CD8-positive, alpha-beta memory T cell (primary cell): ENCODE measurements at regions not wholly inside any gene's neighbourhood (a gene's known extent, or its start where the extent isn't known, plus 50 kb on each side); places are given as distances from the start of the nearest gene placed in this dataset.
"Not testable (repeated sequence)": the region's sequence is repeated elsewhere in the genome, so short reads cannot be mapped to it uniquely, and the experiment has no call there.

Experiments used
- CTCF ChIA-PET: fragments of 350-600 bp; sonication (Branson Sonifier 250); formaldehyde crosslinking; loops from one replicate; lab custom pipeline; 2021; ENCODE audit warnings: antibody characterized with exemption; lab: Charles Lee
- POLR2A ChIA-PET: fragments of 350-600 bp; sonication (Branson Sonifier 250); formaldehyde crosslinking; loops from one replicate; lab custom pipeline; 2021; ENCODE audit warnings: antibody characterized with exemption; lab: Charles Lee
- DNase-seq, 5 donors: peaks; one replicate each; pipeline versions ENCODE4 v3.0.0 to v3.0.0-alpha.2; 2020 to 2022; ENCODE audit warnings: mixed read lengths in 1 of 5
- H3K27ac ChIP-seq: one replicate; pipeline ENCODE4 v1.7.0; 2013; ENCODE audit warnings: low read depth, mild to moderate bottlenecking, low read length, moderate library complexity
- H3K27me3 ChIP-seq: 2 replicates; pipeline ENCODE4 v1.7.0; 2013; ENCODE audit warnings: low read length, mild to moderate bottlenecking; ENCODE audit not compliant: insufficient read depth, poor library complexity, severe bottlenecking
- H3K36me3 ChIP-seq: 2 replicates; pipeline ENCODE4 v1.7.0; 2013; ENCODE audit warnings: mild to moderate bottlenecking, low read length, moderate library complexity; ENCODE audit not compliant: insufficient read depth
- H3K4me1 ChIP-seq: 2 replicates; pipeline ENCODE4 v1.7.0; 2013; ENCODE audit warnings: mild to moderate bottlenecking, low read length, moderate library complexity; ENCODE audit not compliant: insufficient read depth
- H3K4me3 ChIP-seq: 2 replicates; pipeline ENCODE4 v1.7.0; 2013; ENCODE audit warnings: mild to moderate bottlenecking, low read length
- H3K9me3 ChIP-seq: 2 replicates; pipeline ENCODE4 v1.7.0; 2013; ENCODE audit warnings: mild to moderate bottlenecking, low read length
- H3K27ac Mint-ChIP-seq, 8 donors: one replicate each; pipeline ENCODE4 v1.8.0; 2020 to 2021; ENCODE audit warnings: mixed read lengths in 8 of 8, mild to moderate bottlenecking in 6 of 8, inconsistent platforms in 3 of 8, moderate library complexity in 3 of 8
- H3K27me3 Mint-ChIP-seq, 2 donors: one replicate each; pipeline ENCODE4 v1.8.0; 2020 to 2021; ENCODE audit warnings: mixed read lengths in 2 of 2, mild to moderate bottlenecking in 1 of 2, moderate library complexity in 1 of 2
- H3K36me3 Mint-ChIP-seq, 3 donors: one replicate each; pipeline ENCODE4 v1.8.0; 2020 to 2021; ENCODE audit warnings: mixed read lengths in 3 of 3, inconsistent platforms in 1 of 3, mild to moderate bottlenecking in 1 of 3
- H3K4me1 Mint-ChIP-seq, 3 donors: one replicate each; pipeline ENCODE4 v1.8.0; 2020 to 2021; ENCODE audit warnings: mixed read lengths in 3 of 3, inconsistent platforms in 1 of 3, mild to moderate bottlenecking in 1 of 3
- H3K4me3 Mint-ChIP-seq, 7 donors: one replicate each; pipeline ENCODE4 v1.8.0; 2020 to 2021; ENCODE audit warnings: mixed read lengths in 7 of 7, mild to moderate bottlenecking in 6 of 7, moderate library complexity in 4 of 7, inconsistent platforms in 2 of 7
- H3K9me3 Mint-ChIP-seq, 5 donors: one replicate each; pipeline ENCODE4 v1.8.0; 2020 to 2022; ENCODE audit warnings: mixed read lengths in 5 of 5, mild to moderate bottlenecking in 3 of 5, moderate library complexity in 2 of 5, inconsistent platforms in 1 of 5

GRCh38 chr12:47504775-47505446 lies 200.9 kb downstream of the RPAP3 start:
- no peaks in the 10 kb centered on the region for H3K27me3 ChIP-seq
- Mint-ChIP-seq H3K27ac (no peak overlapping the region), H3K27me3 (peaks cover 11 to 24% of the 10 kb centered on the region in 2 donors), H3K36me3 (peaks cover 0 to 6% (median 1%) of the 10 kb centered on the region in 3 donors), H3K9me3 (peaks cover 0 to 6% (median 4%) of the 10 kb centered on the region in 5 donors), H3K4me1 (no peaks in the 10 kb centered on the region), H3K4me3 (no peak overlapping the region)
- H3K27ac ChIP-seq = no peak overlapping the region
- no peak overlapping the region for H3K4me3 ChIP-seq
- no peak for DNase-seq
- no peaks in the 10 kb centered on the region for H3K9me3 ChIP-seq
- H3K36me3 ChIP-seq = no peaks in the 10 kb centered on the region
- ChIA-PET POLR2A (no interaction called here), CTCF (interaction anchor here (1.1 kb wide), 1 partner anchor 156 kb away, joined by 3 read pairs; no protein-coding TSS in a partner anchor)
- H3K4me1 ChIP-seq = no peaks in the 10 kb centered on the region

GRCh38 chr12:47493801-47494200 lies 212.0 kb downstream of the RPAP3 start:
- H3K27ac Mint-ChIP-seq = no peak overlapping the region
- POLR2A ChIA-PET = no interaction called here
- peaks cover 0 to 6% (median 0%) of the 10 kb centered on the region in 3 donors for H3K36me3 Mint-ChIP-seq
- H3K4me3 ChIP-seq = no peak overlapping the region
- CTCF ChIA-PET = no interaction called here
- no peaks in the 10 kb centered on the region for H3K9me3 ChIP-seq
- no peak overlapping the region for H3K4me3 Mint-ChIP-seq
- DNase-seq = no peak
- no peaks in the 10 kb centered on the region for H3K4me1 ChIP-seq
- H3K4me1 Mint-ChIP-seq = no peaks in the 10 kb centered on the region
- H3K9me3 Mint-ChIP-seq = peaks cover 0 to 23% (median 5%) of the 10 kb centered on the region in 5 donors
- H3K36me3 ChIP-seq = no peaks in the 10 kb centered on the region
- no peak overlapping the region for H3K27ac ChIP-seq
- peaks cover 26 to 59% of the 10 kb centered on the region in 2 donors for H3K27me3 Mint-ChIP-seq
- no peaks in the 10 kb centered on the region for H3K27me3 ChIP-seq

GRCh38 chr12:47491516-47492305 lies 214.1 kb downstream of the RPAP3 start:
- CTCF ChIA-PET = no interaction called here
- peaks cover 0 to 10% (median 5%) of the 10 kb centered on the region in 3 donors for H3K4me1 Mint-ChIP-seq
- peaks cover 3 to 18% (median 12%) of the 10 kb centered on the region in 5 donors for H3K9me3 Mint-ChIP-seq
- DNase-seq = no peak
- Histone ChIP-seq H3K4me3 (no peak overlapping the region), H3K27me3 (no peaks in the 10 kb centered on the region), H3K36me3 (no peaks in the 10 kb centered on the region), H3K9me3 (no peaks in the 10 kb centered on the region), H3K4me1 (no peaks in the 10 kb centered on the region), H3K27ac (no peak overlapping the region)
- POLR2A ChIA-PET = no interaction called here
- H3K36me3 Mint-ChIP-seq = peaks cover 0 to 8% (median 1%) of the 10 kb centered on the region in 3 donors
- H3K27ac Mint-ChIP-seq = no peak overlapping the region
- H3K27me3 Mint-ChIP-seq = peaks cover 17 to 49% of the 10 kb centered on the region in 2 donors
- no peak overlapping the region for H3K4me3 Mint-ChIP-seq

GRCh38 chr12:47488888-47489287 lies 216.9 kb downstream of the RPAP3 start:
- no peaks in the 10 kb centered on the region for H3K27me3 ChIP-seq
- no peaks in the 10 kb centered on the region for H3K36me3 ChIP-seq
- peaks cover 3 to 19% (median 15%) of the 10 kb centered on the region in 5 donors for H3K9me3 Mint-ChIP-seq
- no peaks in the 10 kb centered on the region for H3K9me3 ChIP-seq
- no peaks in the 10 kb centered on the region for H3K4me1 ChIP-seq
- peaks cover 0 to 10% (median 5%) of the 10 kb centered on the region in 3 donors for H3K4me1 Mint-ChIP-seq
- H3K27ac ChIP-seq = no peak overlapping the region
- peaks cover 12 to 44% of the 10 kb centered on the region in 2 donors for H3K27me3 Mint-ChIP-seq
- peaks cover 0 to 17% (median 5%) of the 10 kb centered on the region in 3 donors for H3K36me3 Mint-ChIP-seq
- H3K27ac Mint-ChIP-seq = no peak overlapping the region
- ChIA-PET POLR2A (no interaction called here), CTCF (no interaction called here)
- DNase-seq = no peak
- H3K4me3 ChIP-seq = no peak overlapping the region
- H3K4me3 Mint-ChIP-seq = no peak overlapping the region

- peaks cover 14 to 40% of the 10 kb centered on the region in 2 donors for H3K27me3 Mint-ChIP-seq
- no peak overlapping the region for H3K27ac ChIP-seq
- no peaks in the 10 kb centered on the region for H3K36me3 ChIP-seq
- peaks cover 0 to 23% (median 3%) of the 10 kb centered on the region in 3 donors for H3K36me3 Mint-ChIP-seq
- no peak overlapping the region for H3K27ac Mint-ChIP-seq
- no peak overlapping the region for H3K4me3 Mint-ChIP-seq
- DNase-seq = no peak
- H3K9me3 Mint-ChIP-seq = peaks cover 12 to 19% (median 19%) of the 10 kb centered on the region in 5 donors
- H3K4me3 ChIP-seq = no peak overlapping the region
- peaks cover 2% of the 10 kb centered on the region for H3K9me3 ChIP-seq
- no peaks in the 10 kb centered on the region for H3K4me1 ChIP-seq
- H3K27me3 ChIP-seq = no peaks in the 10 kb centered on the region
- no peaks in the 10 kb centered on the region for H3K4me1 Mint-ChIP-seq
- ChIA-PET POLR2A (no interaction called here), CTCF (no interaction called here)
Observed at GRCh38 chr12:47481041-47481440, 224.8 kb downstream of the RPAP3 start.

- Mint-ChIP-seq H3K9me3 (peaks cover 16 to 38% (median 36%) of the 10 kb centered on the region in 5 donors), H3K4me3 (no peak overlapping the region), H3K4me1 (no peaks in the 10 kb centered on the region), H3K27ac (no peak overlapping the region), H3K27me3 (peaks cover 14 to 27% of the 10 kb centered on the region in 2 donors), H3K36me3 (peaks cover 0 to 24% (median 3%) of the 10 kb centered on the region in 3 donors)
- H3K27ac ChIP-seq = no peak overlapping the region
- H3K36me3 ChIP-seq = no peaks in the 10 kb centered on the region
- peaks cover 13% of the 10 kb centered on the region for H3K9me3 ChIP-seq
- no peak overlapping the region for H3K4me3 ChIP-seq
- H3K27me3 ChIP-seq = no peaks in the 10 kb centered on the region
- ChIA-PET CTCF (no interaction called here), POLR2A (no interaction called here)
- no peaks in the 10 kb centered on the region for H3K4me1 ChIP-seq
- DNase-seq = no peak
Observed at GRCh38 chr12:47478426-47478825, 227.4 kb downstream of the RPAP3 start.

- ChIA-PET POLR2A (no interaction called here), CTCF (interaction anchor here (1.2 kb wide), 1 partner anchor 8 kb away, joined by 4 read pairs; no protein-coding TSS in a partner anchor)
- H3K27me3 Mint-ChIP-seq = peaks cover 18 to 37% of the 10 kb centered on the region in 2 donors
- Histone ChIP-seq H3K4me3 (no peak overlapping the region), H3K27ac (no peak overlapping the region), H3K9me3 (peaks cover 13% of the 10 kb centered on the region), H3K36me3 (no peaks in the 10 kb centered on the region), H3K27me3 (no peaks in the 10 kb centered on the region), H3K4me1 (no peaks in the 10 kb centered on the region)
- H3K9me3 Mint-ChIP-seq = peaks cover 16 to 37% (median 36%) of the 10 kb centered on the region in 5 donors
- no peaks in the 10 kb centered on the region for H3K4me1 Mint-ChIP-seq
- H3K4me3 Mint-ChIP-seq = no peak overlapping the region
- no peak for DNase-seq
- no peak overlapping the region for H3K27ac Mint-ChIP-seq
- H3K36me3 Mint-ChIP-seq = peaks cover 0 to 33% (median 3%) of the 10 kb centered on the region in 3 donors
Observed at GRCh38 chr12:47473091-47473490, 232.7 kb downstream of the RPAP3 start.

GRCh38 chr12:47470349-47470748 lies 235.5 kb downstream of the RPAP3 start:
- H3K4me1 Mint-ChIP-seq, H3K36me3 ChIP-seq, CTCF ChIA-PET, H3K27ac ChIP-seq, H3K4me3 Mint-ChIP-seq, H3K27me3 ChIP-seq, POLR2A ChIA-PET, DNase-seq, H3K9me3 ChIP-seq, H3K27ac Mint-ChIP-seq, H3K4me3 ChIP-seq, H3K4me1 ChIP-seq: not testable (repeated sequence)
- Mint-ChIP-seq H3K9me3 (peaks cover 0 to 17% (median 13%) of the 10 kb centered on the region in 5 donors), H3K36me3 (peaks cover 0 to 25% (median 0%) of the 10 kb centered on the region in 3 donors), H3K27me3 (peaks cover 8 to 36% of the 10 kb centered on the region in 2 donors)
